Transverse colon (tissue), 4 donors: ENCODE measurements at regions not wholly inside any gene's neighbourhood (a gene's known extent, or its start where the extent isn't known, plus 50 kb on each side); places are given as distances from the start of the nearest gene placed in this dataset.

Experiments used
- CTCF ChIP-seq, 5 experiments: fragments of 200-600 bp in 3 of 5; fragments of 450-650 bp in 2 of 5; sonication (generic) in 3 of 5; IDR thresholded peaks; 1 replicate in 2 of 5; 2 replicates in 3 of 5; pipeline ENCODE4 v1.5.1; 2016 to 2017; ENCODE audit warnings: antibody characterized with exemption in 5 of 5, inconsistent platforms in 3 of 5, mild to moderate bottlenecking in 2 of 5, moderate library complexity in 1 of 5
- EP300 ChIP-seq: sonication (generic); formaldehyde crosslinking; IDR thresholded peaks from one replicate; pipeline ENCODE4 v1.6.1; 2017; ENCODE audit warnings: antibody characterized with exemption, low read depth
- POLR2A ChIP-seq: fragments of 450-650 bp; IDR thresholded peaks from one replicate; pipeline ENCODE4 v1.6.1; 2016; ENCODE audit warnings: antibody characterized with exemption, mild to moderate bottlenecking, moderate library complexity
- POLR2AphosphoS5 ChIP-seq, 3 donors: sonication (generic); formaldehyde crosslinking; IDR thresholded peaks; one replicate each; pipeline ENCODE4 v1.6.1; 2016; ENCODE audit warnings: antibody characterized with exemption in 3 of 3

- no peak for TF ChIP-seq CTCF (IDR thresholded peaks at IDR 0.05)
- TF ChIP-seq POLR2A, result no peak
- no peak for TF ChIP-seq POLR2AphosphoS5 (IDR thresholded peaks at IDR 0.05)
- TF ChIP-seq EP300, result no peak
Measured at GRCh38 chr14:25602106-25602505, 552.2 kb upstream of the STXBP6 start.
